ENCODE measurements at regions not wholly inside any gene's neighbourhood (a gene's known extent, or its start where the extent isn't known, plus 50 kb on each side); places are given as distances from the start of the nearest gene placed in this dataset.

DNA sequence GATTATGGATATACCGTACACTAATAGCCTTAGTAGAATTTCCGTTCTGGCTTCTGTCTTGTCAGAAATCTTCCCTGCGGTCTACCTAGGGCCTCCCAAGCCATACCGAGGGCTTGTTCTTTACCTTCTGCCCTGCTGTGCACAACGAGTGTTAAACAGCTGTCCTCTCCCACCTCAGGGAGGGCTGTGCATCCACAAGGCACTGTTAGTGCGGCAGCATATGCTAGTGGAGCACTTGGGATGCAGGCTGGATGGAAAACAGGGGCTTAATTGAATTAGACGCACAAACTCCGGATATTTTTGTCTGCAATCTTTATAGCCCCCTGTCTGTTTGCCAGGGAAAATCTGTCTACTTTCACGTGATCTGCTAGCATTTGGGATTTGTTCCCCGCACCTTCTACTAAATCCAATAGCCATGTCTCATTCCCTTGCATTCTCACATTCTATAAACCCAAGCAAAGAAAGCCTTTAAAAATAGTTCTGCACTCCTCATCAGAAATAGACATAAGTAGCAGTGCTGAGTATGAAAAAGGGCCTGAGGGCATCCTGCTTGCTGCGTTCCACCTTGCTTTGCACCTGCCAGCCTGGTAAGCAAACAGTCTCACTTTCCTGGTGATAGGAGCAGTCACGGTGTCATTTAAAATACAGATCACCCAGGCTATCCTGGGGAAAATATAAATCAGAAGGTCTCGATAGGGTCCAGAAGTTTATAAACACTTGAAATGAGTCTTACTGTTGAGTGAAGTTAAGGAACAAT, 382.6 kb downstream of the RASEF start:
- no peak for DNase-seq (ENCODE audit: extremely low read depth in 1 of 11, low read depth in 9 of 11, low spot score in 4 of 11)

DNA sequence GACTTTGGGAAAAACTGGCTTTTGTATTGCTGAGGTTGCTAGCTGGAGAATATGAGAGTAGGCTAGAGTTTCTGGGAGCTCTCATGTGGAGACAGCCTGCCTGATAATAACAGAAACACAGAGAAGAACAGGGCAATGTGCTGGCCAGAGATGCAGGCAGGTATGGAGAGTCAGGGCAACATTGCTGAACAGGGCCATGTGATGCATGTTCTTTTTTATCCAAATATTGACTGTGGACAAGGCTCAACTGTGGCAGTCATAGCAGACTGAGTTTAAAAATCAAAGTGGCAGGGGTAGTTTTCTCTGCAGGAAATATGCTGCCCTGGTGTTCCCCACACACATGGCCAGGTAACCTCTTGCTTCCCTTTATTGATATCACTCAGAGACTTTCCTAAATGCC, 381.1 kb downstream of the RASEF start:
- DNase-seq (ENCODE audit: extremely low read depth in 1 of 11, low read depth in 9 of 11, low spot score in 4 of 11): no peak

GRCh38 chr9:82682431-82682830, 380.5 kb downstream of the RASEF start:
- no peak for DNase-seq (ENCODE audit: extremely low read depth in 1 of 11, low read depth in 9 of 11, low spot score in 4 of 11)

DNA sequence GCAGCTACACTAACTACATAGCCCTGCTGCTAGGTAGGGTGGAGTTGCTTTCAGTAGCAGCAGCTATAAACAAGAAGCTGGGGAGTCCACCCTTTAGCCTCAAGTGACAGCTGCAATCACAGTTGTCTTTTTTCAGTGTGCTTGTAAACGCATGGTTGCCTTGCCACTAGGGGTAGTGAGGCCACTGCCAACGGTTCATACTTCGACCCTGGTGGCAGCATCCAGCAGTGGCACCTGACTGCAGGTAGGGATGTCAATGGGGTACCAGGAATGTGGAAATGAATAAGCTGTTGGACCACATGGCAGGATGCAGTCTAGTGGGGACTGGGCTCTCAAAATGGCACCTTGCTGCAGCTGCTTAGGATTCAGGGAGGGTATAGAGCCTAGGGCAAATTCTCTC, 367.2 kb downstream of the RASEF start:
- DNase-seq (ENCODE audit: extremely low read depth in 1 of 11, low read depth in 9 of 11, low spot score in 4 of 11): no peak

DNA sequence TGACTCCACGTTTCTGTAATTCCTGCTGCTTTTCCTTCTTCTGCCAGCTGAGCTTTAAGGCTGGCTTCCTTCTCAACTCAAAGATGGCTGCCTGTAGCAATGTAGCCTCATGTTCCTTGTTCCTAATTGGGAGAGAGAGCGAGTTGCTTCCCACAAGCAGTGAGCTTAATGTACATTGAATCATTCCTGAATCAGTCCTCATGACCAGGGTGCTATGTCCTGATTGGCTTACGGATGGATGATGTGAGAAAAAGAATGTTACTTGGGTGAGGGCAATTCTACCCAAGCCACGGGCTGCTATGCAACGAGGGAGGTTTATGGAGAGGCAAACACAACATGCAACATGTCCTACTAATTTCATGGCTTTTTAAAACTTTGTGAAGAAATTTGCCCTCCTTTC, 356.2 kb downstream of the RASEF start:
- DNase-seq (ENCODE audit: extremely low read depth in 1 of 11, low read depth in 9 of 11, low spot score in 4 of 11): no peak

- no peak for DNase-seq (ENCODE audit: extremely low read depth in 1 of 11, low read depth in 9 of 11, low spot score in 4 of 11)
Observed at GRCh38 chr9:82716821-82717220, 346.1 kb downstream of the RASEF start.

- DNase-seq (ENCODE audit: extremely low read depth in 1 of 11, low read depth in 9 of 11, low spot score in 4 of 11): no peak
Observed at GRCh38 chr9:82720515-82720914, 342.4 kb downstream of the RASEF start.

DNA sequence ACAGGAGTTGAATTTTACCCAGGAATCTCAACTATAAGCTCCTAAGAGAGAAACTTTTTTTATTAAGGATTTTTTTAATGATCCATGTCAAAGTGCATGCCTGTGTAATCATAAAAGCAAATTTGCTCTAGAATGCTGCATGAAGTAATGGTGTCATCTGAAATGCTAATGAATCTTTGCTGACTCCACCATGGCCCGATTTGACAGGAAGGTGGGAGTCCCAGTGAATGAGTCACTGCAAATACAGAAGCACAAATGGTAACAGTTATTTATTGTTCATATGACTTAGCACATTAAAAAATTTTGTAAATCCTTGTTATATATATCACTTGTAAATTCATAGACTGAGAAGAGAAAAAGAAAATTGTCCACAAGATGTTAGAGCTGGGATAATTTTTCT, 341.3 kb downstream of the RASEF start:
- no peak for DNase-seq (ENCODE audit: extremely low read depth in 1 of 11, low read depth in 9 of 11, low spot score in 4 of 11)

DNA sequence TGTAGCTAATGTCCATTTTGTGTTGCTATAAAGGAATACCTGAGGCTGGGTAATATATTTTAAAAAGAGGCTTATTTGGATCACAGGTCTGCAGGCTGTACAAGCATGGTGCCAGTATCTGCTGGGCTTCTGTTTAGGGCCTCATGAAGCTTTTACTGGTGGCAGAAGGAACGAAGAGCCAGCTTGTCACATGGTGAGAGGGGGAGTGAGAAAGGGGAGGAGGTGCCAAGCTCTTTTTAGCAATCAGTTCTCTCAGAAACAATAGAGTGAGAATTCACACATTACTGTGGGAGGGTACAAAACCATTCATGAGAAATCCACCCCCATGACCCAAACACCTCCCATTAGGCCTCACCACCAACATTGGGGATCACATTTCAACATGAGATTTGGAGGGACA, 340.9 kb downstream of the RASEF start:
- DNase-seq (ENCODE audit: extremely low read depth in 1 of 11, low read depth in 9 of 11, low spot score in 4 of 11): no peak

DNA sequence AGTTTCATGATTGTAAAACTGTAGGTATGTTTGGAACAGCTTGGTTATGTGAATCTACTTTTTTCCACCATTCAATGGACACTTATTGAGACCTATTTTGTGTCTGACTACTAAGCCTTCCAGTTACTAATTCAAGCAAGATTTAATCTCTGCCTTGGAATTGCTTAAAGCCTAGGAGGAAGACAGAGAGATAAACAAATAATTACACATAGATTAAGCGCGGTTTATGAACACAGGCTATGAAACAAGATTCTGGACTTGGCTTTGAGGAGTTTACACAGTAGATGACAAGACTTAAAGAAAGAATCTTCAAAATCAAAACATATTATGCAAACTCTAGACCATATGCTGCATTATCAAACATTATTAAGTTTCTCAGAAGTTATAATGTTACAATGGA, 340.4 kb downstream of the RASEF start:
- no peak for DNase-seq (ENCODE audit: extremely low read depth in 1 of 11, low read depth in 9 of 11, low spot score in 4 of 11)

DNA sequence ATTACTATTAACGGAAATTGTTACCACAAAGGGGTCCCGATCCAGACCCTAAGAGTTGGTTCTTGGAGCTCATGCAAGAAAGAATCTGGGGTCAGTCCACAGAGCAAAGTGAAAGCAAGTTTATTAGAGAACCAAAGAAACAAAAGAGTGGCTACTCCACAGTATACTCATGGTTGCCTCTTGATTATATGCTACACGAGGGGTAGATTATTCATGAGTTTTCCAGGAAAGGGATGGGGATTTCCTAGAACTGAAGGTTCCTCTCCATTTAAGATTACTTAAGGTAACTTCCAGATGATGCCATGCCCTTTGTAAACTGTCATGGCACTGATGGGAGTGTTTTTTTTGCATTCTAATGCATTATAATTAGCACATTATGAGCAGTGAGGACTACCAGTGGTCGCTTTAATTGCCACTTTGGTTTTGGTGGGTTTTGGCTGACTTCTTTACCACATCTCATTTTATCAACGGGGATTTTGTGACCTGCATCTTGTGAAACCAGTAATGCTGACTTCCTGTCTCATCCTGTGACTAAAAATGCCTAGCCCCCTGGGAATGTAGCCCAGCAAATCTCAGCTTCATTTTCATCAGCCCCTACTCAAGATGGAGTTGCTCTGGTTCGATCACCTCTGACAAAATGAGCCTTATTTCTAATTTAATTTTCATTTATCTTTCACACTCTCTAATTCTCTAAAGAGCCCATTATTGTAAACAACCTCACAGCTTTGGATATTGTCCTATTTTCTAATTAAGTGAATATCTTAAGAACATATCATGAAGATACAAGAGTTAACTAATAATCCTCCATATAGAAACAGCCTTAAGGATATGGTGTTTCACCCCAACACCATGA, 336.3 kb downstream of the RASEF start:
- no peak for DNase-seq (ENCODE audit: extremely low read depth in 1 of 11, low read depth in 9 of 11, low spot score in 4 of 11)

GRCh38 chr9:82729141-82729540, 333.8 kb downstream of the RASEF start:
- DNase-seq (ENCODE audit: extremely low read depth in 1 of 11, low read depth in 9 of 11, low spot score in 4 of 11): no peak

DNA sequence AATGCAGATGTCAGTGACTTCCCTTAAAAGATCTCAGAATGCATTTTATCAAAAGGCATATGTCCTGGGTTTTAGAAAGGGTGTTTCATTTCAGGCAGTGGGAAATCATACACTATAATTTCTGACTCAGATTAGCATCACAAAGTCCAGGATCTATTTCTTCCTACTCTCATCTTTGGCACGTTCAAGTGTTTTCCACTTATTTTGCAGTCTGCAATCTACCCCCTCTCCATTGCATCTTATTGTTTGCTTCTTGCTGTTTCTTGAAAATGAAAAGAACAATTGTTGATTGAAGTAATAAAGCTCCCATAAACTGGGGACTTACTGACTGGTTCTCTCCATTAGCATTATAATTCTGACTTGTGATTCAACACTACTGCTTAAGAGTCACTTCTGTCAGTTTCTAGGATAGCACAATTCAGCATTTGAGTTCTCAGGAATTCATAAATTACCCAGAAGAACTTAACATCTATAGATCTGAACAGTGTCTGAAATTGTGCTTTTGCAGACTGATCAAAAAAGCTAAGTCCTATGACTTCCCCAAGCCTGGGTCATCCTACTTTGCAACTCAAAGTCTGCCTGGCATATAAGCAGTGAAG, 332.9 kb downstream of the RASEF start:
- no peak for DNase-seq (ENCODE audit: extremely low read depth in 1 of 11, low read depth in 9 of 11, low spot score in 4 of 11)

GRCh38 chr9:82732928-82733327, 330.0 kb downstream of the RASEF start:
- no peak for DNase-seq (ENCODE audit: extremely low read depth in 1 of 11, low read depth in 9 of 11, low spot score in 4 of 11)

DNA sequence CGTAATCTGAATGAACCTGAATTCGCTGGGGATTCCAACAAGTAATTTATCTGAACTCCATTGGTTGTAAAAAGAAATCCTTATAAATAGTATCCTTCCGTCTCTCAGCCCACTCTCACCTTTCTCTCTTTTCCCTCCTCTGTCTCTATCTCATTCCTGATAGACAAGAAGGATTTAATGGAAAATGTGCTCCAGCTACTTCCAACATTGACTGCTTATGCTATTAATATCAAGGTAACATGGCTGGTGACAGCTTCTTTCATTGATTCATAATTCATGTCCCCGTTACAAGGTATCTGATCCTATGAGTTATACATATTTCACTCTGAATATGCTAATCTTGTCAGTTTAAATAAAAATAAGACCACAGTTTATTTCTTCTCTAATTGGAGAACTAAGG, 326.8 kb downstream of the RASEF start:
- DNase-seq (ENCODE audit: extremely low read depth in 1 of 11, low read depth in 9 of 11, low spot score in 4 of 11): no peak

GRCh38 chr9:82736701-82737100, 326.2 kb downstream of the RASEF start:
- DNase-seq (ENCODE audit: extremely low read depth in 1 of 11, low read depth in 9 of 11, low spot score in 4 of 11): no peak

DNA sequence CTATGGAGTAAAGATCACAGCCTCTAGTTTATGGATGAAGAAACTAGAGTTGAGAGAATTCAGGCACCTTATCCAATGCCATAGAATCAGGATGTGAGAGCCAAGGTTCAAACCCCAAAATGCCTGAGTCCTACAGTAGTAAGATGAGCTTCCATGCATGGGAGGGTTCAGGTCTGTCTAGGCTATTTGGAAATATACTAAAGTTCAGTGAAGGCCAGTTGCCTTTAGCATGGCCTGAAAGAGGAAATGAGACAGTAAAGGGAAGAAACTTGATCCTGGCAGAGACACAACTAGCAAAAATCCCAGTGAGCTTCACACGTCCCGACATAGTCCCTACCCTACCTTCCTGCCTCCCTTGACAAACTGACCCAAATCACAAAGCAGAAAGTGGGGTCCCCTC, 317.0 kb downstream of the RASEF start:
- no peak for DNase-seq (ENCODE audit: extremely low read depth in 1 of 11, low read depth in 9 of 11, low spot score in 4 of 11)

DNA sequence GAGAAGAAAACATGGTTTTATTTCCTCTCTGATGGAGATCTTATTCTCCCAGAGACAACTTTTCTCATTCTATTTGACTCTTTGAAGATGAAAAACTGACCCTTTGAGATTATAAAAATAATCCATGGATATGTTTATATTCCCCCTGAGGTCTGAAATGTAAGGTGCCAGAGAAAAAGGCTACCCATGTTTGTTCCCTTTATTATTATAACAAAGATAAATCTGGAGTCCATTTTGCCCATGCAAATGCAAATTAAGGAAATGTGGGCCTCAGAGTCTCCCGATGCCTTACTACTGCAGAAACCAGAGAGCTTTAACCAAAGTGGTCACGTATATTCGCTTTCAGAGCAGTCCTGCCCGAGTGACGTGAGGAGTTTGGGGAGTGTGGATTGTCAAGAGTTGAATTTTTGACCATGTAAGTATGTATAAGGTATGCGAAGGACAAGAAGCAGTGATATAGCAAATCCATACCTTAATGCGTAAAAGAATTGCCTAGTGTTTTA, 312.5 kb downstream of the RASEF start:
- DNase-seq (ENCODE audit: extremely low read depth in 1 of 11, low read depth in 9 of 11, low spot score in 4 of 11): no peak

DNA sequence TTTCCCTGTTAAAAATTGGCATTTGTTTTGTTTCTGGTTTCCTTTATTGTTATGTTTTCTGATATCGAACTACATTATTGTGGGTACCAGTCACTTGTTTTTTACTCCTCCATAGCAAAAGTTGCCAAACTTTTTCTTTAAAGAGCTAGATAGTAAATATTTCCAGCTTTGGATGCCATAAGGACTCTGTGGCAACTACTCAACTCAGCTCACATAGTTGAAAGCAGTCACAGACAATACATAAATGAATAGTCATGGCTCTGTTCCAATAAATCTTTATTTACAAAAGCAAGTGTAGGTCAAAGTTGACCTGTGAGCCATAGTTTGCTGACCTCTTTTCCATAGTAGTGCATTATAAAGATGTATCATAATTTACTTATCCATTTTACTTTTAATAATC, 305.0 kb downstream of the RASEF start:
- DNase-seq (ENCODE audit: extremely low read depth in 1 of 11, low read depth in 9 of 11, low spot score in 4 of 11): no peak

- DNase-seq (ENCODE audit: extremely low read depth in 1 of 11, low read depth in 9 of 11, low spot score in 4 of 11): no peak
Observed at GRCh38 chr9:82761027-82761426, 301.9 kb downstream of the RASEF start.
